Skeletal muscle cell (primary cell): ENCODE measurements at regions not wholly inside any gene's neighbourhood (a gene's known extent, or its start where the extent isn't known, plus 50 kb on each side); places are given as distances from the start of the nearest gene placed in this dataset.

Experiments used
- DNase-seq: peaks from one replicate; pipeline ENCODE4 v3.0.0-alpha.2; 2010; ENCODE audit warnings: low read depth
- H3K4me3 ChIP-seq: 2 replicates; pipeline ENCODE4 v1.5.1; 2011; ENCODE audit warnings: low read depth, mild to moderate bottlenecking, control low read depth, low read length, moderate library complexity

DNA sequence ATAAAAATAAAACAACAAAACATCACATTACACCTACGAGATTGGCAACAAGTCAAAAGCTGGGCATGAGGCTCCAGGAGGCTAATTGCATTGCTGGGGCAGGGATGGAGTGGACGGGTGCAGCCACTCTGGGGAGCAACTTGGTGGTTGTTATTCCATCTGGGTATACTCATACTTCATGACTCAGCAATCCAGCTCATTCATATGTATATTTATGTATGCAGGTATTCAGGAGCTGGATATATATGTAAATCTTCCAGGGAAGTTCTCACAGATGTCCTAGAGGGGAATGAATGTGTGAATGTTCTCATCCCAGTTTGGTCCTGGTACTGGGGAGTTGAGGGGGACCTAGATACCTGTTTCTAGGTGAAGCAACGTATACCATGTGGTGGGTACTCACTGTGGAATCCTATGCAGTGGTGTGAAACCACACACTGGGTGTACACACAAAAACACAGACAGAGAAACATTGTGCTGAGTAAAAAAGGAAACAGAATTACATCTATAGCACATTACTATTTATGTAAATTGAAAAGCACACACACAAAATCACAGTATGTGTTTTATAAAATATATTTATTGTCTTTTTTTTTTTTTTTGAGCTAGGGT is 79.7 kb upstream of the RAB4A start:
- DNase-seq: no peak
- no peak overlapping the region for H3K4me3 ChIP-seq

DNA sequence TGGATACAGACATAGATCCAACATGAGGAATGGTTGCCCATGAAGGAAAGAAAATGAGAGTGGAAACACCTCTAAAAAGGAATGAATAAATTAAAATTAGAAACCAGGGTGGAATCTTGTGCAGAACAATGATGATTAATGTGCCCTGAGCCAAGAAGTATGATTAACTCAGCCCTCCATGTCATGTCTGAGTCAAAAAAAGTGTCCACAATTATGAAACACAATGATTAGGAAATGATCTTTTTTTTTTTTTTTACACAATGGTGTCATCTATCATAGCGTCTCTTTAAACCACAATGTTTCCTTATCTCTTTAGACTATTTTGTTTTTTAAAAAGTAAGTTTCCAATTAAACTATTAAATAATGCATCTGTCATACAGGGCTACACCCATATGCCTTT is 78.9 kb upstream of the RAB4A start:
- no peak overlapping the region for H3K4me3 ChIP-seq
- no peak for DNase-seq

DNA sequence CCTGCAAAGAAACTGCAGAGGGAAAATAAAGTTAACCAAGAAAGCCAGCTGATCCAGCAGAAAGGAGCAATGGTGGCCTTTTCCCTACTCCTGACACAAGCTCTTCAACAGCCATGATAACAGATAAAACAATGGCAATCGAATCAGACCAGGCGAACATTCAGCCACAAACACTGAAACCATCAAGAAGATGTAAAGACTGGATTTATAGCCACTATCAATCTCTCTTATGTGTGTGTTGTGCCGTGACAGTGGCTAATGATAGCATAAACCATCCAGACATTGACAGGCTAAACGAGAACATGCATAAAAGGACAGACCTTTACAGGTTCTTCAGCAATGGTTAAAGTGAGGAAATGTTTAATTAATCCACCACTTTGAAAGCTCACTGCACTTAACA is 78.1 kb upstream of the RAB4A start:
- no peak overlapping the region for H3K4me3 ChIP-seq
- no peak for DNase-seq

DNA sequence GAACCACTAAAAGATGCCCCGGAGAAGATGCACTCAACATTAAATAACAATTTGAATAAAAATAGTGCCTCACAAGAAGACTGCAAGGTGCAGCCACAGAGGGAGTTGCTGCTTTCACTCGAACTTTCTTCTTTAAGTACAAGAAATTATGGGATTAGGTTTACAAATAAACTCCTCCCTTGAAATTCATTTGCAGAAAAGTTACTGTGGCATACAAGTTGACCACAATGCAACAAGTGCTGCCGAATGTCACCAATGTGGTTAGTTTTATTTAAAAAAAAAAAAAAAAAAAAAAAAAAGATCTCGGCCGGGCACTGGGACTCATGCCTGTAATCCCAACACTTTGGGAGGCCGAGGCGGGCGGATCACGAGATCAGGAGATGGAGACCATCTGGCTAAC is 76.8 kb upstream of the RAB4A start:
- DNase-seq: no peak
- no peak overlapping the region for H3K4me3 ChIP-seq

DNA sequence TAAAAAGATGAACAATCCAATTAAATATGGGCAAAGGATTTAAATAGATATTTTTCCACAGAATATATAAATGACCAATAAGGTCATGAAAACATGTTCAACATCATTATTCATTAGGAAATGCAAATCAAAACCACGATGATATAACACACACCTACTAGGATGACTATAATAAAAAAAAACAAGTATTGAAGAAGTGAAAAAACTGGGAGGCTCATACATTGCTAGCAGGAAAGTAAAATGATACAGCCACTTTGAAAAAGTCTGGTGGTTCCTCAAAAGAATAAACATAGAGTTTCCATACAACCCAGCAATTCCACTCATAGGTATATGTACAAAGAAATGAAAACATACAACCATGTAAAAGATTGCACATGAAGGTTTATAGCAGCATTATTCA is 75.7 kb upstream of the RAB4A start:
- DNase-seq: no peak
- H3K4me3 ChIP-seq: no peak overlapping the region

DNA sequence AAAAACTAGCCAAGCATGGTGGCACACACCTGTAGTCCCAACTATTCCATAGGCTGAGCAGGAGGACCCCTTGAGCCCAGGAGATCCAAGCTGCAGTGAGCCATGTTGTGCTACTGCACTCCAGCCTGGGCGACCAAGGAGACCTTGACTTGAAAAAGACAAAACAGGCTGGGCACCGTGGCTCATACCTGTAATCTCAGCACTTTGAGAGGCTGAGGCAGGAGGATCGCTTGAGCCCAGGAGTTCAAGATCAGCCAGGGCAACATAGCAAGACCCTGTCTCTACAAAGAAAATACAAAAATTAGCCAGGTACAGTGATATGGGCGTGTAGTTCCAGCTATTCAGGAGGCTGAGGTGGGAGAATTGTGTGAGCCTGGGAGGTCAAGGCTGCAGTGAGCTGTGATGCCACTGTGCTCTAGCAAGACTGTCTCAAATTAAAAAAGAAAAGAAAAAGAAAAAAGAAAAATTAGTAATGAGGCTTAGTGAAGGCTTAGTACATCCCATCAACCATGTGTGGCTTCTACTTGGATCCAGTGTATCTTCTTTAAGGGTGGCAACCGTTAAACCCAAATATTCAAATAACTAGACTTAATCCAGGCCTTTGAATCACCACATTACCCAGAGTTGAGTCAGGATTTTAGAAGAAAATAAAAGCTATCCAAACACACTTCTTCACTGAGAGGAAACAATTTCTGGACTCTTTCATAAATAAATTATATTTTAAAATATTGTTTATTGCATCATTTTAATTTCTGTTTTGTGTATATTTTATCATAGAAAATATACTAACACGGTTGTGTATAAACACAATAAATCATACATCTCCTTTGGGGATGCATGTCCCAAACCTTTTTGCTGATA is 74.3 kb upstream of the RAB4A start:
- H3K4me3 ChIP-seq: no peak overlapping the region
- DNase-seq: no peak

DNA sequence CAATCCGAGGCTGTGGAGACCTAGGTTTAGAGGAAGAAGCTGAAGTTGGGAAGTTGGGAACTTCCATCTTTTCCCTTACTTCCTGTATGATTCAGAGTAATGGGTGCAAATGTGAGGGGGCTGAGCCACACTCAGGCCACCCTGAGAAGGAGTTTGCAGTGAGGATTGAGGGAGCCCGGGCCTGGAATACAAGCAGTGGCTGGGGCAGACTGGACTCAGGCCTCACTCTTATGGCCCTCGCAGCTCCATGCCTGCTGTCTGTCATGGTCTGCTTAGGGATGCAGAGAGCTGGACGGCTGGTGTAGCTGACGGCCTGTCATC is 73.7 kb upstream of the RAB4A start:
- DNase-seq: no peak
- H3K4me3 ChIP-seq: no peak overlapping the region

DNA sequence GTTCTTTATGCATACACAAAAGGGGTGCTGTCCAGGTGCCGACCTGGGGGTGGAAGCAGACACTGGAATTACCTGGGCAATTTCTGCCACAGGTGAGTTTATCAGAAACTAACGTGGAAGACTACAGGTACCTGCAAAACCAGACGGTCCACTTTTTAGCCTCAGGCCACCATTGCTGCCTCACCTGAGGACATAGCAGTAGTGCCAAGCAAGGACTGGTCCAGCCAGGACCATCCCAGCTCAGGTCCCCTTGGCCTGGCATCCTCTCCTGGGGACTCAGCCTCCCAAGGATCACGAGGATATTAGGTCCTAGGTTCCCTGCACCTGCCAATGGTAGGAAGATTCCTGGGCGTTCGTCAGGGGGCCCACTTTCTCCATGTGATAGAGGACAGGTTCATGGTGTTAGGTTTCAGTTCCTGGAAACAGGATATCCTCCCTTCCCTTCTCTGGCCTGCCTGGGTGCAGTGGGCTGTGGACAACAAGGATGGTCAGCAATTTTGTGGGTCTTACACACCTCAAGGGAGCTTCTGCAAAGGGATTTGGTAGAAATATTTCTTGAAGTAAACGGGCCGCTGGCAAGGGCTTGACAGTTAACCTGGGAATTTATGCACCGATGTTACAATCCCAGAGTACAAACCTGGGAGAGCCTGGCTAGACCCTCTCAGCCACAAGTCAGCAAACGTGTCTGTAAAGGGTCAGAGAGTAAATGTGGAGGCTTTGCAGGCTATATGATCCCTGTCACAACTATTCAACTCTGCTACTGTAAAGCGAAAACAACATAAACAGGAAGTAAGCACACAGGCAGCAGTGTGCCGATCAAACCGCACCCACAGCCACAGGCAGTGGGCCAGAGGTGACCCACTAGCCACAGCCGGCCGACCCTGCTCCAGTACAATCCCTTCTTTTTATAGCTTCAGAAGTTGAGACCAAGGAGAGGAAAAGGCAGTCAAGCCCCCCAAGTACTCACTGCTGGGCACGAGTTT is 71.4 kb upstream of the RAB4A start:
- H3K4me3 ChIP-seq: no peak overlapping the region
- no peak for DNase-seq

DNA sequence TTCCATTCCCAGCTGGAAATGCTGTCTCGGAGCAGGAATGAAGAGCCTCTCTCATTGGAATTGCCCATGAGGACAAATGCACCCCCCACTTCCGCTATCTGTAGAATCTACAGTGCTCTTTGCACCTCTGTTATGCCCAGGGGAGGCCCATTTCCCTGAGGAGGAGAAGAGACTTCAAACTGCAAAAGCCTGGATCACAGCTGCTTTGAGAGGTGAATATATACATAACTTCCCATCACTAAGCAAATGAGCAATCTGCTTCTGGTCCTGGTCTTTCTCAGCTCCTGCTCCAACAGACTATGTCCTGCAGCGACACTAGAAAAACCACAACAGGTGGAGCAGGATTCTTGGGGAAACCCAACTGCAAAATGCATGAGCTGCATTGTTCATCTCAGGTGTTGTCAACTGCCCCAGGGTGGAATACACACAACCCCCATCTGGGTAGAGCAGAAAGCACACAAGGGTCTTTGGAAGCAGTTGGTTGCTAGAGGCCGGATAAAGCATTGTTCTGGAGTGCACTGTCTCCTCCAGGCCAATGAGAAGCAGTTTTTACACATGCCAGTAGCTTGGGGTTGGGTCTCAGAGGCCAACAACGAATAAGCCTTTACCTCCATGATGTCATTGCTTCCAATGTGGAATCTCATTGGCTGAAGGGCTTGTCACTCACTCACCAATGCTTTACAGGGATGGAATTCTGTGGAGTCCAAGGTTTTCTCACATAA is 67.7 kb upstream of the RAB4A start:
- H3K4me3 ChIP-seq: no peak overlapping the region
- no peak for DNase-seq

DNA sequence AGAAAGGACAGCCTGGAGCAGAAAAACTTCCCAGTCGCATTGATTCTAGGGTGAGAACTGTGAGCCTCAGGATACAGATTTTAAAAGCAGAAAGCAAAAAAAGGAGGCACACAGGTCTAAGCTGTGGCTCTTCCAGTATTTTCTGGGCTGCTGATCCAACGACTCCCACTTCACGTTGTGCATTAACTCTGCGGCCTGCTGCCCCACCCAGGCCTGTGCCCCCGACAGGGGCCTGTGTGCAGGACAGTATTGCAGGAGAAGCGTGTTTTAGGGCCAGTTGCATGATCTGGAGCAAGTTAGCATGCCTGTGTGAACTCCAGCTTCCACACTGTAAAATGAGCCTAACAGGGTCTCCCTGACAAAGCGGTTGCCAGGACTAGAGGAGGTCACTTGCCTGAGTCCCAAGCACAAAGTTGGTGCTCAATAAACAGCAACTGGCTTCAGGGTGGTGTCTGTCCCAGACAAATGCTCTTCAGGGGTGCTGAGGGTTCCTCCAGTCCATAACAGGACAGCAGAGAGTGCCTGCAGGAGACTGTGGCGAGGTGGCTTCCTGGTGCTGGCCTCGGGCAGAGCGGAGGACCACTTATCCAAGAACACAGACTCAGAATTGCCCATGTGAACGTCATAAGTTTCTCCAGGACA is 66.8 kb upstream of the RAB4A start:
- H3K4me3 ChIP-seq: no peak overlapping the region
- no peak for DNase-seq

DNA sequence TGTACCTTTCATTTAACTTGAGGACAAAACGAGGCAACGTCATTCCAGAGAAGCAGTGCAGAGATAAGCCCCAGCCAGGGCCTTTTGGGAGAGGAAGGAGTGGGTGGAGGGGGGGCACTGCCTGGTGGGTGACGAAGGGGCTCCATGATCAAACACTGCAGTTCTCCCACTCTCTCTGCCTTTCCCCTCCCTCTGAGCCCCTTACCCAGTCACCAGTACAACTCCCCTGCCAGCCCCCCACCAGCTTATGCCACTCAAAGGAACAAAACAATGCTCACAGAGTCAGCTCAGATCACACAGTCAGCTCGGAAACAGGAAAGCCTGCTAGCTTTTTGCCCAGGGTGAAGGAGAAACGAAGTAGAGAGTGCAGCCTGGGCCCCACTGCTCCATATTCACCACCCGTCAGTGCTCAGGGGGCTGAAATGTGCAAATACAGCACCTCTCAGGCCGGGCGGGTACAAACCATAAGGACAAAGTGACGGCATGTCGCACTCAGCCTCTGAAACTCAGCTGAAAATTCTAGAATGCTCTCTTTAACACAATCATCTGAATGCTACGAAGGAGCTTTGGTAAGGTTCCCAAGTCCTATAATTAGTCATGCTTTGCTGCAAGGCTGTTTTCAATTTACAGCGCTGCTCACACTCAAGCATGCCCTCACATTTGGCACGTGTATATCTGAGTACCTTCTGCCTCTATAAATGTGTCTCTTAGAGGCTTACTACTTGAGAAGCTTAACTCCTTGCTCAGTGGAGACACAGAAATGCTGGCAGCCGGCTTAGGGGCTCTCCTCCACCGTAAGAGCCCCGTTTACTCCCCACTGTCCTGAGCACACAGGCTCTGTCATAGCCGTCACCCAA is 65.8 kb upstream of the RAB4A start:
- no peak overlapping the region for H3K4me3 ChIP-seq
- no peak for DNase-seq

DNA sequence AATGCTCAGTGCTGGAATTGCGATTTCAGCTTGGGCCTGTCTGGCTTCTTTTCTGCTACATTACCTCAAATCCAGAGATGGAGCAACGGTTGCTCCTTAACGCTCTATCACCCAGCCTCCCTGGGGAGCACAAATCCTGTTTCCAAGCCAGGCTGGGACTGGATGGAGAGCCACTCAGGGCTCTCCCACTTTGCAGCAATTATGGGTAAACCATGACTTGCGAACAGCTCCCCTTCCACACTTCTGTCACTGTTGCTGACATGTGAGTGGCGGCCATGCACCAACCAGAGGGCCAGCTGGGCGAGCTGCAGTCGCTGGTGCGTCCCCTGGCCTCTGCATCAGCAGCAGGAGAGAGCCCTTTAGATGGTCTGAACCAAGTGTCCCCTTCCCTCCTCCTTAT is 65.1 kb upstream of the RAB4A start:
- no peak overlapping the region for H3K4me3 ChIP-seq
- no peak for DNase-seq

DNA sequence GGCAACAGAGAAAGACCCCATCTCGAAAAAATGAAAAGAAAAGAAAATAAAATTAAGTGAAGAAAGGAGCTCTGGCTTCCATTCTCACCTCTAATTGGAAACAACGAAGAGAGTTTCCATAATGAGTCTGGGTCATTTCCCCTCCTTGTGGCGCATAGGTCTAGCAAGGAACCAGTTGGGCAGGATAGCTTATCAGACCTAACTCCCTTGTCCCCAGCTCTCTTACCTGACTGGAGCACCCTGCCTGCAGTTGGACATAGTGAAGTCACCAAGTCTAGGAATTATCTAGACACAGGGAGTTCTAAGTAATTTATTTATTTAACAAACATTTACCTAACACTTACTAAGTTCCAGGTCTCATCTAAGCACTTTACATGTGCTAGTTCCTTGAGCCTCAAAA is 63.0 kb upstream of the RAB4A start:
- no peak for DNase-seq
- H3K4me3 ChIP-seq: no peak overlapping the region

DNA sequence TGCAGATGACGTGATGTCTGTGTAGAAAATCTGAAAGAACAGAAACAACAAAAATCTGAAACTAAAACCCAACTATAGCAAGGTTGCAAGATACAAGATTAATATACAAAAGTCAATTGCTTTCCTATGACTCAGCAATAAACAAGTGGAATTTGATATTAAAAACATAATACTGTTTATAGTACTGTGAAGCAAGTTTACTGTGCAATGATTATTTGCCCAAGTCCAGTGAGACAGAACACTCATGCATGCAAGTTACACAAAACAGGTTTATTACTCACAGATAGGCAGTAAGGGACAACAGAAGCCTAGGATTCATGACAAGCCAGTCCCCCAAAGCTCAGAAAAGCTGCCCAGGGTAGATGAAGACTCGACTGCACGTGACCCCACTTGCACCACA is 62.4 kb upstream of the RAB4A start:
- no peak for DNase-seq
- no peak overlapping the region for H3K4me3 ChIP-seq

DNA sequence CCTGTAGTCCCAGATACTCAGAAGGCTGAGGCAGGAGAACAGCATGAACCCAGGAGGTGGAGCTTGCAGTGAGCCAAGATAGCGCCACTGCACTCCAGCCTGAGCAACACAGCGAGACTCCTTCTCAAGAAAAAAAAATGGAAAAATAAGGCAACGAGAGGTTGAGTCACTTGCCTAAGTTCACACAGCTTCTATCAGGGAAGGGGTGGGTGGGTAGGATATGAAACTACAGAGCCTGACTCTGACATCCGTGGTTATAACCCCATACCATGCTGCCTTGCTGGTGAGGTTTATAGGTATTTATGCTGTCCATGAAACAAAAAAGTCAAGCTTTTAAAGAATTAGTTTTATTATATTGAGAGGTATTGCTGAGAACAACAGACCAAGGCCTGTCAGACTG is 61.5 kb upstream of the RAB4A start:
- no peak overlapping the region for H3K4me3 ChIP-seq
- no peak for DNase-seq

DNA sequence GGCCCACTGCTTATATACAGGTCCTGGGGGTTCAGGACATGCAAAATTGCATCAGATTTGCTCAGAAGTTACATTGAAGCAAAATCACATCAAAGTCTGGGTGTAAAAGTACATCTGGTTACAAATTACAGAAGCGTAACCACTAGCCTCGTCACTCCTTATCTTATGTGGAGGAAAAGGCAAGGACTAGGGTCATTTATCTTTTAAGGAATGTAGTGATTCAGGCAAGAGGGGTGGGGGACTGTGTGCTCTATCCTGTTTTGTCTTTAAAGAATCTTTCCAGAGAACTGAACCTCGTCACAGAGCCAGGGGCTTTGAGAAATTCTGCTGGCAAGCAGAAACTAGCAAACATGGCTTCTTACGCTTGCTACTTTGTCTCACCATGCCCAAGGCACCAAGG is 61.1 kb upstream of the RAB4A start:
- no peak for DNase-seq
- H3K4me3 ChIP-seq: no peak overlapping the region

DNA sequence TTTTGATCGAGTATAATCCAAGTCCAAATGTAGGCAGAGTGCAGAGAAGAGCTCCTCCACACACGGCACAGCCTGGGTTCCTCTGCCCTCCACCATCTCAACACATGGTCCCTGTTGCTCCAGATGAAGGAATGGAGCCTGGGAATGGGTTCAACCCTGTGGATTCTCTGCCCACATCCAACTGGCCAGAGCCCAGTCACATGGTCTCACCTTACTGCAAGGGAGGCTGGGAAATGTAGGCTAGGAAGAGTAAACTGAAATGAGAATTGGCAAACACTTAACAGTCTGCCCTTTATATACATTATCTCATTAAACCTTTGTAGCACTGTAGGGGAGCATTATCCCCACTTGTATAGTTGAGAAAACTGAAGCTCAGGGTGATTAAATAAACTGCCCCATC is 60.1 kb upstream of the RAB4A start:
- no peak for DNase-seq
- no peak overlapping the region for H3K4me3 ChIP-seq

DNA sequence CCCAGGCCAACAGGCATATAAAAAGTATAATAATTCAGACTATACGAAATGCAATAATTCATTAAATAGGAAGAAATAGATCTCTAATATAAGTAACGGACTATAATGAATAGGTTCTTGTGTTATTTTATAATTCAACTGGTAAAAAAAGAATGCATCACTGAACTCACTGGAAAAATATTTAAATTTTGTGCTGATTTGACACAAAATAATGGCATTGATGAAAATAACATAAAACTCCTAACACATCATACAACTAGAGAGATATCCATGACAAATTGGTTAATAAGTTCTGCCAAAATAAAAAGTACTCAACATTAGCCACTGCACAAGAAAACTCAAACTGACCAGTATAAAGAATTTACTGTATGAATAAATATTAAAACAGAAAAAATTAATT is 57.1 kb upstream of the RAB4A start:
- no peak for DNase-seq
- no peak overlapping the region for H3K4me3 ChIP-seq
